Tibial nerve (tissue), 4 donors: ENCODE measurements at regions not wholly inside any gene's neighbourhood (a gene's known extent, or its start where the extent isn't known, plus 50 kb on each side); places are given as distances from the start of the nearest gene placed in this dataset.

ENCODE experiments used
- DNase-seq, 2 donors: peaks; one replicate each; pipeline ENCODE4 v3.0.0-alpha.2; 2019; ENCODE audit warnings: low spot score in 2 of 2
- H3K27ac ChIP-seq, 4 donors: fragments of 200-600 bp; sonication (generic) in 3 of 4; one replicate each; pipeline ENCODE4 v1.5.1; 2017 to 2019; ENCODE audit warnings: mild to moderate bottlenecking in 1 of 4
- H3K27me3 ChIP-seq, 2 donors: fragments of 200-600 bp; sonication (generic) in 1 of 2; one replicate each; pipeline versions ENCODE4 v1.5.1 to v1.6.0; 2017 to 2019
- H3K36me3 ChIP-seq, 3 donors: fragments of 200-600 bp; sonication (generic); one replicate each; pipeline ENCODE4 v1.5.1; 2018 to 2019
- H3K4me1 ChIP-seq, 4 donors: fragments of 200-600 bp; sonication (generic) in 3 of 4; one replicate each; pipeline ENCODE4 v1.5.1; 2017 to 2019
- H3K4me3 ChIP-seq, 4 donors: fragments of 200-600 bp; sonication (generic) in 3 of 4; one replicate each; pipeline ENCODE4 v1.5.1; 2017 to 2019; ENCODE audit warnings: mild to moderate bottlenecking in 1 of 4, moderate library complexity in 1 of 4
- H3K9me3 ChIP-seq, 4 donors: fragments of 200-600 bp; sonication (generic) in 3 of 4; one replicate each; pipeline ENCODE4 v1.5.1; 2017 to 2019
- EP300 ChIP-seq, 2 donors: sonication (generic); formaldehyde crosslinking; IDR thresholded peaks; one replicate each; pipeline ENCODE4 v1.6.1; 2017; ENCODE audit warnings: antibody characterized with exemption in 2 of 2, mild to moderate bottlenecking in 1 of 2
- POLR2A ChIP-seq, 2 donors: fragments of 450-650 bp; IDR thresholded peaks; one replicate each; pipeline ENCODE4 v1.6.1; 2017; ENCODE audit warnings: antibody characterized with exemption in 2 of 2, mild to moderate bottlenecking in 2 of 2, moderate library complexity in 2 of 2
- WGBS, 2 donors: methylation state at CpG; one replicate each; pipeline ENCODE4 v1.1.5; 2018; 5-methylcytosine and 5-hydroxymethylcytosine counted together
- TF ChIP-seq, protein P1 (sequence below), 5 experiments: fragments of 200-600 bp in 3 of 5; fragments of 450-650 bp in 2 of 5; sonication (generic) in 3 of 5; IDR thresholded peaks; one replicate each; pipeline ENCODE4 v1.5.1; 2016 to 2019; ENCODE audit warnings: antibody characterized with exemption in 5 of 5, mild to moderate bottlenecking in 3 of 5, moderate library complexity in 2 of 5

DNA sequence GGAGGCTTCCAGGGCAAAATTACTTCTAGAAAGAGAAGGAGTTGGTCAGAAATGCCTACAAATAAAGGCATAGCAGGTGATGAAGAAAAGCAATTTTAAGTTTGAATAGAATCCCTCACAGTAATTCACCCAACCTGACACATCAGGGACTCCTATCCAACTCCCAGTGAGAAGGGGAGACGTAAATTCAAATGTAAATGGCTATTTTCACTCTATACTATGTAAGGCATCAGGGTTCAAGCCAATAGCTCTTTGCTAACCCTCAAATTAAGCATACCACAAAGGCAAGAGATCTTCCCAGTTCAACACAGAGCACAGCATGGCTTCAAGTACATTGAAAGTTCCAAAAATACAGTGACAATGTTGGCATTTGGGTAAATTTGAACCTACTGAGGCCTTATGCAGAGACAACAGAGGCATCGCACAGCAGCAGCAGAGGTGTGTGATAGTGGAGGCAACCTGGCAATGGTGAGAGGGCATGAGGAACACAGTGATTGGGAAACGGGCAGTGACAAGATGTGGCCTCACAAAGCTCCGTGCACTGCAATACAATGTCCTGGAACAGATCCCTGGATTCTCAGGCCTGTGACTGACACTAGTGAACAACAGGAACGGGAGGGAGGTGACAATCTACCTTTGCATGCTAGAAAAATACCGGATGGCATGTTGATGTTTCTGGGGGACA is 95.7 kb downstream of the VSTM2A start:
- TF ChIP-seq, protein P1, sequence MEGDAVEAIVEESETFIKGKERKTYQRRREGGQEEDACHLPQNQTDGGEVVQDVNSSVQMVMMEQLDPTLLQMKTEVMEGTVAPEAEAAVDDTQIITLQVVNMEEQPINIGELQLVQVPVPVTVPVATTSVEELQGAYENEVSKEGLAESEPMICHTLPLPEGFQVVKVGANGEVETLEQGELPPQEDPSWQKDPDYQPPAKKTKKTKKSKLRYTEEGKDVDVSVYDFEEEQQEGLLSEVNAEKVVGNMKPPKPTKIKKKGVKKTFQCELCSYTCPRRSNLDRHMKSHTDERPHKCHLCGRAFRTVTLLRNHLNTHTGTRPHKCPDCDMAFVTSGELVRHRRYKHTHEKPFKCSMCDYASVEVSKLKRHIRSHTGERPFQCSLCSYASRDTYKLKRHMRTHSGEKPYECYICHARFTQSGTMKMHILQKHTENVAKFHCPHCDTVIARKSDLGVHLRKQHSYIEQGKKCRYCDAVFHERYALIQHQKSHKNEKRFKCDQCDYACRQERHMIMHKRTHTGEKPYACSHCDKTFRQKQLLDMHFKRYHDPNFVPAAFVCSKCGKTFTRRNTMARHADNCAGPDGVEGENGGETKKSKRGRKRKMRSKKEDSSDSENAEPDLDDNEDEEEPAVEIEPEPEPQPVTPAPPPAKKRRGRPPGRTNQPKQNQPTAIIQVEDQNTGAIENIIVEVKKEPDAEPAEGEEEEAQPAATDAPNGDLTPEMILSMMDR (IDR thresholded peaks at IDR 0.05) = no peak
- no peak for TF ChIP-seq EP300 (IDR thresholded peaks at IDR 0.05)
- Histone ChIP-seq H3K27ac (no peak overlapping the region), H3K4me3 (no peak overlapping the region), H3K9me3 (no peaks in the 10 kb centered on the region), H3K27me3 (no peaks in the 10 kb centered on the region), H3K36me3 (no peaks in the 10 kb centered on the region), H3K4me1 (no peaks in the 10 kb centered on the region)
- DNase-seq = no peak
- WGBS, 2 donors = 71 to 72% methylated on average over 6 of the region's 6 CpGs

DNA sequence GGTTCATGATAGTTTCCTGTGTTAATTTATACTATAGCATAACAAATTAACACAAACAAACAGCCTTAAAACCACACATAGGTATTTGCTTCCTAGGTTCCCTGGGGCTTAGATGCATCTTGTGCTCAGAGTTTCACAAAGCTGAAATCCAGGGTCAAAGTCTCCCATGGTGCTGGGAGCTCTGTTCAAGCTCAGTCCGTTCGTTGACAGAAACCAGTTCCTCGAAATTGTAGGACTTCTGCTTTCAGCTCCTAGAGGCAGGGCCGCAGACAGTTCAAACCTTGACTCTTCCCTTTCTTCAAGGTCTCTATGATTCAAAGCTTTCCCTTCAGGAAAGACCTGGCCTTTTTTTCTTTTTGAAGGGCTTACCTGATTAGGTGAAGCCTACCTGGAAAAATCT is 90.5 kb downstream of the VSTM2A start:
- TF ChIP-seq EP300 (IDR thresholded peaks at IDR 0.05) = no peak
- TF ChIP-seq POLR2A (IDR thresholded peaks at IDR 0.05) = no peak
- TF ChIP-seq, protein P1 (IDR thresholded peaks at IDR 0.05) = no peak
- Histone ChIP-seq H3K27me3 (no peaks in the 10 kb centered on the region), H3K4me1 (no peaks in the 10 kb centered on the region), H3K9me3 (no peaks in the 10 kb centered on the region), H3K27ac (no peak overlapping the region), H3K36me3 (no peaks in the 10 kb centered on the region), H3K4me3 (no peak overlapping the region)
- DNase-seq = no peak
- 55 to 62% methylated on average over 4 of the region's 4 CpGs for WGBS, 2 donors

DNA sequence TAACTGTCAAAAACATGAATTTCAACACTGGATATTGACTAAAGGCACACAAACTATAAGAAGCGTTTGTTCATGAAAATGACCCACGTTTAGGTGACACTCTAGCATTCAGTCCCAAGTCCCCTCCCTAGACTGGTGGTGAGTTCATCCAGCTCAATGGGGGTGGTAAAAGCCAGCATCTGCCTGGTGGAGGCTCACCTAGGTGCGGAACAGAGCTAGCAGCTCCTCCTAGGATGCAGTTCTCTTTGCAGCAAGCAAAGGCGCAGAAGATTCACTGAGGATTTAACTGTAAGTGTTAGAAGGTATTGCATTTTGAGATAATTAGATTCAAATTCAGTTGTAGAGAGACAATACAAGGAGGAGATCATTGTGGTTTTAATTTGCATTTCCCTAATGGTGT is 87.6 kb downstream of the VSTM2A start:
- Histone ChIP-seq H3K27me3 (no peaks in the 10 kb centered on the region), H3K36me3 (no peaks in the 10 kb centered on the region), H3K4me3 (no peak overlapping the region), H3K9me3 (no peaks in the 10 kb centered on the region), H3K4me1 (no peaks in the 10 kb centered on the region), H3K27ac (no peak overlapping the region)
- 73 to 74% methylated on average over 4 of the region's 4 CpGs for WGBS, 2 donors
- no peak for TF ChIP-seq POLR2A (IDR thresholded peaks at IDR 0.05)
- no peak for DNase-seq

DNA sequence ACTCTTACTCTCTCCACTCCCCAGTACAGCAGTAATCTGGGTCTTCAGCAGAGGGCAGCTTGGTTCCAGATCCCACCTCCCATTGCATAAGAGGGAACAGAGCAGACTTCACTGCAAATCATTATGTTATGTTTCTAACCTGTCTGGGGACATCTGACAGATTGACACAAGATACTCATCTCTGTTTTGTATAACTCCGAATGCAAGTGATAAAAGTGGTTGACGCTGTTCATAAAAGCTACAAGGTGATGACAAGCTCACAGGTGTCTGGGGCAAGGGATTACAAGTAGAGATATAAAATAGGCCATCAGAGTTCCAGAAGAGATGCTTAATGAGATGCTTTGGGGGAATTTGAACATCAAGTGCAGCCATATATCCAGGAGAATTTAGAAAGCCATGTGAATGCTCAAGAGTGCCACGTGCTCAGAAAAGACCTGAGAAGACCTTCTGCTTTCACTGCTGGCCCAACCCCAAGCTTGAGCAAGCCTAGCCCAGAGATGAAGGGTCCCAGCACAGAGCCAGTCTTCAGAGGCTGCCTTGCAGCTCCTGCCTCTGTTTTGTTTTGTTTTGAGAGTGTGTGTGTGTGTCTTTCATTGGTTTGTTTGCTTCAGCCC is 80.6 kb downstream of the VSTM2A start:
- 73 to 83% methylated on average over 3 of the region's 3 CpGs for WGBS, 2 donors
- DNase-seq = no peak
- no peaks in the 10 kb centered on the region for H3K9me3 ChIP-seq
- TF ChIP-seq, protein P1 (IDR thresholded peaks at IDR 0.05) = no peak
- no peak for TF ChIP-seq POLR2A (IDR thresholded peaks at IDR 0.05)
- TF ChIP-seq EP300 (IDR thresholded peaks at IDR 0.05) = no peak
- H3K4me1 ChIP-seq = no peaks in the 10 kb centered on the region
- H3K27ac ChIP-seq = no peak overlapping the region
- no peaks in the 10 kb centered on the region for H3K36me3 ChIP-seq
- H3K4me3 ChIP-seq = no peak overlapping the region
- no peaks in the 10 kb centered on the region for H3K27me3 ChIP-seq
